NCI-H1436 (cell line): ENCODE measurements at regions not wholly inside any gene's neighbourhood (a gene's known extent, or its start where the extent isn't known, plus 50 kb on each side); places are given as distances from the start of the nearest gene placed in this dataset.

Source experiments
- DNase-seq: peaks from one replicate; lab custom pipeline; 2025; lab: John Stamatoyannopoulos, UW

DNA sequence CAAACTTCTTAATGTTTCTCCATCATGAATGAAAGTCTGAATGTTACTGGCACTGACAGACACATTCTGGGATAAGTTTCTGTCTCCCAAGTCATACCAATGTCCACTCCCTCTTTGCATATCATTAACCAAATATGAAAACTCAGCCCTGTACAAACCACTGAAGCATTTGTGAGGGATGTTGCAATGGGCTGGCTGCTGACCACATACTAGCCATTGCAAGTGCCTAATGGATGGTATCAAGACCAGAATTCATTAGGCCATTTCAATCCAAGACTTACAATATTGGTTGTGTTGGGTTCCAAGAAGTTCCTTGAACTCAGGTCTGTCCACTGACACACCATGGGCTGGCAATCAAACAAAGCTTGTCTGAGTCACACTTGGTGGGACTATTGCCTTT lies 73.8 kb downstream of the CBLN2 start:
- DNase-seq: no peak

DNA sequence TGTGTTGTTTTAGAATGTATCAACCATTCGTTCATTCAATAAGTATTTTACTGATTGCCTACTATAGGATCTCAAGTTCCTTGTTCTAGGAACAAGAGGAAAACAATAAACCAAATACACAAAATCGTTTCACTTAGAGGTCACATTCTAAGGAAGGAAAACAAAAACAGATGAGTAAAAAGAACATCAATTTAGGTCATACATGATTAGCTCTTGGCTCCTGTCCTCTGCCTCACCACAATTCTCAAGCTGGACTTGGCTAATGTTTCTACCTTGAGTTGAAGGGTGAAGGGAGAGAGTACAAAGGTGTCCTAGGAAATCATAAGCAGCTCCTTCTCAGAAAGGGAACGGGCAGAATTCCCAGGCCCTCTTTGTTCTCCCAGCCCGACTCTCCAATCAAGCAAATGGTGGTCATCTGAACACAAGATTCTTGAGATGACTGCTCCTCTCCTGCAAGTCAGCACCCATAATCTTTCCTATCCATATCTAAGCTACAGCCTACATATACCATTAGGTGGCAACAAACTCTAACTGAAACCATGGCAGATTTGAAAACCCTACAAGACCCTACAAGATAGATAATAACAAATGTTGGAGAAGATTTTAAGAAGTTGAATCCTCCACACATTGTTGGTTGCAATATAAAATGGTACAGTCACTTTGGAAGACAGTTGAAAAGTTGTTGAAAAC lies 76.0 kb downstream of the CBLN2 start:
- DNase-seq: no peak

DNA sequence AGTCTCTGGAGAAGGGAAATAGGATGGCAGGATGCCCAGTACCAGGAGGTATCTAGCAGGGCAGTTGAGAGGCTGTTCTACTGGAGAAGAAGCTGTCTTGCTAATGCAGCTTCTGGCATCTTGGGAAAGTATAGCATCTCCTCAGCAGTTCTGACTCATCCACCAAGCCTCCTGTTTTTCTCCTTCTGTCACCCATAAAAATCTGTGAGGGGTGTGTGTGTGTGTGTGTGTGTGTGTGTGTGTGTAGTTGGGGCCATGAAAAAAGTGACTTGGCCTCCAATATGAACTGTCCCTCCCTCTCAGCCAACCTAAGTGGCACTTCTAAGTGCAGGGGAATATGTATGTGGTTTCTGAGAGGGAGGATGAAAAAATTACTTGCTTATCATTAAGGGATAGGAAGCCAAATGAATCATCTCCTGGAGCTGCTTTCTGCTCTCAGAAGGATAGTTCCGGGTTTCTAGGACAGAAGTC lies 83.9 kb downstream of the CBLN2 start:
- DNase-seq: no peak

DNA sequence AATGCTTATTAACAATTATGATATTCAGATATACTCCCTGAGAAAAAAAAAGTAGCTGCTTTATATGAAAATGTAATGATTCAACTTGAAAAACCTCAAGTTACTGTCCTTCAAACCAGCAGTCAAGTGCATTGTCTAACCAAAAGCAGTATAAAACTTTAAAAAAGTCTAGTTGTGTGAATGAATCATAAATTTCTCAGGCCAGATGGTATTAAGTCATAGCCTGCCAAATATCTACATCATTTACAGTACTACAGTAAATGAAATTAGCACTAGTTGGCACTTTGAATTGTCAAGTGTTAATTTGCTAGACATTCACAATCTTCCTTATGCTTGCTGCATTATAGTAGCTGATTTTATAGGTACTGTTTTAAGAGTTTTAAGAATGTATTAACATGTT lies 85.9 kb downstream of the CBLN2 start:
- no peak for DNase-seq

DNA sequence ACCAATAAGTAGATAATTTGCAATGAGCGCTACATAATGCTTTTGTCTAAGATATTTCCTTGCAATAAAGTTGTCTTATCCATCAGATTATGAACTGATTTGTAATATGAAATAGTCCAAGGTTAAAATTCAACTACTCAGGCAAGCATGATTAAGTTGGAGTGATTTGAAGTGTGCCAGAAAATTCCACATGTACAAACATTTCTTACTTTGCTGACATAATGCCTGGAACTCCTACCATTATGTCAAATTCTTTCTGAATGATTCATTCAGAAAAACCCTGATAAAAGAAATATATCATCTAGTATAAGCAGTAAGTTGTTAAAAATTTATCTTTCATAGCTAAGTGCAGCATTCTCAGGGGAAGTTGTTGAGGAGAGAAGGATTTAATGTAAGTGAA lies 87.3 kb downstream of the CBLN2 start:
- DNase-seq: no peak

DNA sequence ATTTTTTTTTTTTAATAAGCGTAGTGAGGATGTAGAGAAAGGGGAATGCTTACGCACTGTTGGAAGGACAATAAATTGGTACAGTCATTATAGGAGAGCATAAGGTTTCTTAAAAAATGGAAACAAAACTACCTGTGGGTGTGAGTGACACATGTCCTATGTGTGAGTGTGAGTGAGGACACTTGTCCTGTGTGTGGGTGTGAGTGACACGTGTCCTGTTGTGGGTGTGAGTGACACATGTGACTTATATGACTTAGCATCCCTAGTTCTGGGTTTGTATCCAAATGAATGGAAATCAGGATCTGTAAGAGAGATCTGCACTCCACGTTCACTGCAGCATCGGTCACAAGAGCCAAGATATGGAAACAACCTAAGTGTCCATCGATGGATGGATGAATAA lies 91.8 kb downstream of the CBLN2 start:
- no peak for DNase-seq

DNA sequence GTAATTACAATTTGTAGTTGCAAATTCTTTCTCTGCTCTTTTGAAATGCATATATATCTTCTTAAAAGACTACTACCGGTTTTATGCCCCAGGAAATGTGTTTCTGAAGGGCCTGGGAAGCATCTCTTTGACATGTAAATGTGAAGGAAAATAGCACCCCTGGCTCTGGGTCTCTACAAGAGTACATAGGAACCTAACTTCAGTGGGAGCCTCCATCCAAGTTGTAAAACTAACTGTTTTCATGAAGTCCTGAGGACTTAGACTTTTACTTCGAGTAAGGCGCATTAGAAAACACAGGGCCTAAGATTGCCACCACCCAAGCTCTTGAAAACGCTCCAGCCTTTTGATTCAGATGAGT lies 99.4 kb downstream of the CBLN2 start:
- no peak for DNase-seq

DNA sequence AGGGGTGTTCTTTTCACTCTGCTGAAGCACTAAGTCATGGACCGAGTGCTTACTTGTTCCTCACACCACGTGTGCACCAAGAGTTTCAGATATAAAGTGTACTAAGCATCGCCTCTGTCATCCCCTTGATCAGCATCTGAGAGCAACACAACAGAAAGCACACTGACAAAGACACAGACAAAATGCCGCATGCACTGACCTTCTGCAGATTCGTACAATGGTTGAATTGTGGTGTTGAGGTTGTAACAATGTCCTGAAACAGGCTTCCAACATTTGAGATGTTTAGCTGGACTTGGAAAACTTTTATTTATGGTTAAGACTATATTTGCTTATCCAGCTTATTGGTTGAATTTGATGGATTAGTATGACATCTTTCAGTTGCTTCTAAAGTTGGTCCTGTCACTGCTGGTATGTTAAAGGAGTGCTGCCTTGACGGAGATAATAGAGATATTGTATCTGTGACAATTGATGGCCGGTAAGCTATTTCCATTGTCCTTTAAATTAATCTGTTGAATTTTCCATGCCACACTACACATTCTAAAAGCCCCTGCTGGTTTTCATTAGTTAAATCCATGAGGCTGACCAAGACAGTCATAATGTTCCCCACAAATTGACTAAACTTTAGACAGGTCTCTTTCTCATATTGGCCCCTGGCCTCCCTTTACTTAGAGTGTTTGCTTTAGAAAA lies 99.9 kb downstream of the CBLN2 start:
- no peak for DNase-seq

DNA sequence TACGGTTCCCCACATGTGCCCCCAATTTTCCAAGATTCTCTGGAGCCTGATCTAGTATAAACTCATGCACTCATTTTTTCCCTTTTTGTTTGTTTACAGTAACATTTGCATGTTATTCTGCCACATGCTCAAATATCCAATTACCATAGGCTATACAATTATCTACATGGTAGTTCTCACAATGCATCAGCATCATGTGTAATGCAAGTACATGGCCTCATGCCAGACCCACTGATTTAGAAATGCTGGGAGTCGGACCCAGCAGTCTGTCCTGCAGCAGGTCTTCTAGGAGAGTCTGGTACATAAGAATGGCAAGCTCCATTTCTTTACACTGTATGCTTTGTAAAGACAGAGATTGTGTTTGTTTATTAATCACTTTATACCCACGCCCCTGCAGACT lies 107.7 kb downstream of the CBLN2 start:
- DNase-seq: peak; percentile 15

DNA sequence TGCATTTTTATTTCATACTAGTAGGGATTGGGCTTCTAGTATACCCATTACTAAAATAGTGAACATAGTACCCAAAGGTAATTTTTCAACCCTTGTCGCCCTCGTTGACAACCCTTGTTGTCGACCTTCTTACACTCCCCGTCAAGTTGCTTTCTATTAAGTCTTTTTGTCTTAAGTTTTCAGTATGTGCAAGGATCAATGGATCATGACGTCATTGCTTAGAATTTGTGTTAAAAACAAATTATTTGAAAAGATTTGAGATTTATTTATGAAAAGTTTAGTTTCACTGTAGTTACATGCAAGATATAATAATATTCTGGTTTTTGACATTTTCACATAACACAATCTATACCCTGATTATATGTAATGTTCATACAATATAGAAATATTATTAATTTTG lies 110.4 kb downstream of the CBLN2 start:
- DNase-seq: no peak

DNA sequence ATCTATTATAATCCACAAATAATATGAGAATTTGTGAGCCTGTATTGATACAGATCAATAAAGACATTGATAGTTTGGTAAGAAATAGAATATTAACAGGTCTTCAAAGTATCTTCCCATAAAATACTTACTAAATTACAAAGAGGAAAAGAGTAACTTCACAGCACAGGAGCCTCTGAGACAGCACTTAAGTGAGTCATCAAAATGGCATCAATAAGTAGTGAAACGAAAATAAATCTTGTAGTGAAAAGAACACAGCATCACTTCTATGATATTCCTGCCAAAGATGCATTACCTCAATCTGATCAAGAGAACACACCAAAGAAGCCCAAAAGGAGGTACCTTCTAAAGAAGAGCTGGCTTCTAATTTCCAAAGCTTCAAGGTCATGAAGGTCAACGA lies 116.4 kb downstream of the CBLN2 start:
- no peak for DNase-seq

DNA sequence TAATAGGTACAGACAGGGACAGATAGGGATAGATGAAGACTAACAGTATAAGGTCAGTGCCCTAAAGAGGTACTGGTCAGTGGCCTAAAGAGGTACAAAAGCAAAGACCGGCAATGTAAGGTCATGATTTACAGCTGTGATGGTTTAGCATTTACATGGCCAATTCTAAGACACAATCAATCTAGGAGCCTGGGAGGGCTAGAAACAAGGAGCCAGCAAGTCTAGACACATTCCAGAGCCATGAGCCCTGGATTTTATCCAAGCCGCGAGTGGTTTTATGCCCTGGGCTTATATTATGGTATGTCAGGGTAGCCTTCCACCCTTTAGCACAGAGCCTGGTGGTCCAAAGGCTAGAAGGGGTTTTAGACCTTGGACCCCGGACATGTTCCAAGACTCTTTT lies 124.2 kb downstream of the CBLN2 start:
- no peak for DNase-seq

DNA sequence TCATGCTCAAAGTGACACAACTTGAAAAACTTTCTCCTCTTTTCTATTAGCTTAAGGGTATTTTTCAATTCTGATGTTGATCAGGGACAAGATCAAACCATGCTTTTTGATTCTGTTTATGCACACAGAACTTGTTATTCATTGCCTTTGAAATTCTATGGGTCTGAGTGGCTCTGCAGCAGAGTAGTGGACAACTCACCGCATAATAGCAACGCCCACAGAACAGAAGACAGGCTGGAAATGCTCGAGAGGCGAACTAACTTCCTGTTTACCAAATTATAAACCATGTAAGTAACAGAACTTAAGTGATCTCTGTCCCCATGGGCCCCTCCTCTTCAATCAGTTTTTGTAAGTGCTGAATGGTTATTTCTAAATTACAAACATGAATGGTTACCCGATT lies 131.2 kb downstream of the CBLN2 start:
- DNase-seq: no peak

DNA sequence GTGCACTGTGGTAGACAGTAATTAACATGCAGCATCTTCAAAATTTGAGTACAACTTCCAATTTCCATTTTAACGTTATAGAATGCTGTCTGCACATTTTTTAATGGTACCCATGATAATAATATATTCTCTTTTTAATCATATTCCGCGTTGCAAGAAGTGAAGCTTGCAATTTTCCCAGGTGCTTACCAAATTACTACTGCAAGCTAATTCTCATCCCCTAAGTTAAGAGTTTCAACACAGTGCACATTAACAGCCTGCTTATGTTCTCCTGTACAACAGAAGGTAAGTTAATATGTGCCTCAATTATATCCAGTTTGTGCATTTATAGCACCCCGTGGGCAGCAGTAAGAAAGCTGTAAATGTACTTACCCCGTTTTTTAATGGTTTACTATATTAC lies 132.9 kb downstream of the CBLN2 start:
- no peak for DNase-seq

DNA sequence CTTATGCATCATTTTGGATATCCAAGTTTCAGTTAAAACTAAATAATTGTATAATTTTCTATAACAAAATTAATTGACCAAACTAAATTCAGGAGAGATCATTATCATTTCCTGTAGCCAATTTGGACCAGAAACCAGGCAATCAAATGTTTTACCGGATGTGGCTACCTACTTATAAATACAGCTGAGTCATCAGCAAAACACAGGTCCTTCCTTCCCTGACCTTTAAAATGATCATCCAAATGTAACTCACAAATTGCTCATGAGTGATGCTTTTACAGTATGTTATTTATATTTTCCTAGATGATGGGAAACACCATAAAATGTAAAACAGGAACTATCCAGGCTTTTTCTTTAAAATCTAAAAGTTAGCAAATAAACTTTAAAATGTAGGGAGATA lies 133.7 kb downstream of the CBLN2 start:
- no peak for DNase-seq

DNA sequence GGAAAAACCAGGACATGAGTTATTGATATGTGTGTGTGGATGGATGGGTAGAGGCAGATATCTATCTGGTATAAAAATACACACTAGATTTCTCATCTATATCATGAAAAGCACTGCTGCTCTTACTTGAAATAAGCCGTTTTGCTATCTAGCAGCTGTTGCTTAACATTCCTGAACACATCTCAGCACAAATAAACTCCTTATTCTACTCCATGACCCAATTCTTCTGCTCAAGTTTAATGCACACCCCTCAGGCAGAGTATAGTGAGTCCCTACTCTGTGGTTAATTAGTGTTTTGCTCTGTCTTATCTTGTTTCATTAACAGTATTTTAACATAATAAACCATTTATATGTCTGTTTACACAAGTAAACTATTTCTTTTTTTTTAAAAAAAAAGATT lies 134.2 kb downstream of the CBLN2 start:
- no peak for DNase-seq

DNA sequence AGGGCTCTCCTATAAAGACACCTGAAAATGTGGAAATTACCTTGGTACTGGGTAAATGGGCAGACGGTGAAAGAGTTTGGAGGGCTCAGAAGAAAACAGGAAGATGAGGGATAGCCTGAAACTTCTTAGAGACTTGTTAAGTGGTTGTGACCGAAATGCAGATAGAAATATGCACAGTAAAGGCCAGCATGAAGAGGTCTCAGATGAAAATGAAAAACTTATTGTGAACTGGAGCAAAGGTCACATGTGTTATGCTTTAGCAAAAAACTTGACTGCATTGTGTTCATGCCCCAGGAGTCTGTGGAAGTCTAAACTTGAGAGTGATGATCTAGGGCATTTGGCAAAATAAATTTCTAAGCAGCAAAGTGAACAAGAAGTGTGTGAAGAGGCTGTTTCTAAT lies 137.1 kb downstream of the CBLN2 start:
- DNase-seq: no peak

DNA sequence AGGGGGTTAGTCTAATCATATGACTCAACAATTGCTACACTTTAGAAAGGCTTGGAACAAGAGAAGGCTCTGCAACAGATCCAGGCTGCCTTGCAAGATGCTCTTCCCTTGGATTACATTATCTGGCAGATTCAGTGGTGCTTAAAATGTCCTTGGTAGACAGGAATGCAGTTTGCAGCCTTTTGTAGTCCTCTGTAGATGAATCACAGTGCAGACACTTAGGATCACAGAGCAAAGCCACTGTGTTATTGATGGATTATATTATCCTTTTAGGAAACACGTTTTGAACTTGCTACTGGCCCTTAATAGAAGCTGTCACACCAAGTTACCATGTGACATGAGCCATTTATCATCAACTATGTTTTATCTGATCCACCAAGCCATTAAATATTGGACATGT lies 152.2 kb downstream of the CBLN2 start:
- no peak for DNase-seq

DNA sequence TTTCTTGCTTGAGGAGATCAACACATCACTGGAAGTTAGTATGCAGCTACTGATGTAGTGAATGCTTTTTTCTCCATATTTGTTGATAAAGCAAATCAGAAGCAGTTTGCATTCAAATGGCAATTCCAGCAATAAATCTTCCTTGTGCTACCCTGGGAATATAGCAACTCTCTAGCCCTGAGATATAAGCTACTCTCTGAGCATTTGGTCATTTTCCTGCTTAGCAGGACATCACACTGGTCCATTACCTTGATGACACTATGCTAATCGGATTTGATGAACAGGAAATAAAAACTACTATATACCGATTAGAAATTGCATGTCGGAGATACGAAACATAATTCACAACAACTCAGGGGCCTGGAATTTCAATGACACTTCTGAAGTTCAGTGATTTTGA lies 152.7 kb downstream of the CBLN2 start:
- DNase-seq: no peak

DNA sequence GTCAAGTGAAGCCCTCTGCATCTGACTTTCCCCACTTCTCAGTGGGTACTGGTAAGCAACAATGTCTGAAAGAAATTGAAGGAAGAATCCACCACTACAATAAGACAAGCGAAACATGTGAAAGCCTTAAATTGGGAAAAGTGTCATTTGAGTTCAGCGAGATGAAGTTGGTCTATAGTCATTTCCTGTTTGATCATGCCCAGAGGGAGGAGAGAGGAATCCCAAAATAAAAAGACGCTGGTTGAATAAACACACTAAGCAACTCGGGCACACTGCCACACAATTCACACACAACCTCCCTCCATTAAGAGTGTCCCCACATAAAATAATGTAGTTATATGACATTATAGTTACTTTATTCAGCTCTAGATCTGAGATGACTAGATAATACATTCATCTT lies 166.1 kb downstream of the CBLN2 start:
- no peak for DNase-seq

DNA sequence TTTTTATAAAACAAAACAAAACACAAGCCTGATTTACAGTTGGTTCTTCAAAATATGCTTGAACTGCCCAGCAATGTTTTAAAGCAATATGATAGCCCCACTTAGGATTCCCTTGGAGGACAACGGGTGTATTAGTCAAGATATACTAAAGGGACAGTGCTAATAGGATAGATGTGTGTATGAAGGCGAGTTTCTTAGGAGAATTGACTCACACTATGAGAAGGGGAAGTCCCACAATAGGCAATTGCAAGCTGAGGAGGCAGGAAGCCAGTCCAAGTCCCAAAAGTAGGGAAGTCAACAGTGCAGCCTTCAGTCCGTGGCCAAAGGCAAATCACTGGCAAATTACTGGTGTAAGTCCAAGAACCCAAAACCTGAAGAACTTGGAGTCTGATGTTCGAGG lies 167.9 kb downstream of the CBLN2 start:
- DNase-seq: no peak

DNA sequence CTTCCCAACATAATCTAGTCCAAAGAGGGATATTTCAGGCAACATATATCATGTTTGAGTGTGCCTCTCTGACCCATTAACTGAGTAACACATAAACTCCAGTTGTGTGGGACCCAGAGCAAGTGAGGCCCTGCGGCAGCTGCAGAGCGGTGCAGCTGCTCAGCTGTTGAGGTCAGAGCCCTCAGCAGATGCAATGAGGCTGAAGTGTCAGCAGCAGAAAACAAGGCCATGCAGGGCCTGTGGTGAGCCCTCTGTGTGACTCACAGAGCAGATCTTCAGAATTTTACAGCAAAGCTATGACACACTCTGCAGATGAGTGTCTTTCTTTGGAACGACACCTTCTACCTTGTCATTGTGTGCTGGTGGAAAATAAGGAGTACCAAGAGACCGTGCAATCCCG lies 168.5 kb downstream of the CBLN2 start:
- no peak for DNase-seq

DNA sequence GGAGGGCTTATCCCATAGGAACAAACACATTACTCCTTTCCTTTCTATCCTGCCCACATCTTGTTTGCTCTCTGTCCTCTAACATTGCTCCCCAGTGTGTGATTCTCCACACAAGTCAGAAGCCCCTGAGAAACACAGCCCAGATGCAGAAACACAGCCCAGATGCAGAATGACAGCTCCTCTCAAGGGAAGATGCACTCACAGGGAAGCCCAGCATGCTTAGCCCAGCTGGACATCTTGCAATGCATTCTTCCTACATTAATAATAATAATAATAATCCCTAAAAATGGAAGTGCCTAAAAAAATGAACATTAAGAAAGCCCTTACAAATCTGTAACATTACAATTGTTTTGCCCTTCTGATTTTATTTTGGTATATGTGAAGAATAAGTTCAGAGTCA lies 172.1 kb downstream of the CBLN2 start:
- DNase-seq: no peak

DNA sequence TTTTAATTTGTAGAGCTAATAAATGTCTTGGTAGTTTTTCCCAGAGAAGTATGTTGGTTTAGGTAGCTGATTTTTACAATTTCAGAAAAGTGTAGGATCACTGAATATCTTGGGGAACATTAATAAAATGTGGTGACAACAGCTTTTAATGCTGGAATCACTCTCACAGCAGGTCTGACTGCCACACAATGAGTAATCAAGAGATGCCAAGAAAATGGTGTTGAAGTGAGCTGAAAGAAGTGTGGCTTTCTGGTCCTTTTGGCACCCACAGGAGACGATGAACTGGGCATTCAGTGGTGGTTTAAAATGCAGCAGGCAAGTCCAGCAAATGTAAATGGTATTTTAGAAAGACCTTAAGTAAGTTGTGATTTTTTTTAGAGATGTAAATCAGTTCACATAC lies 175.8 kb downstream of the CBLN2 start:
- no peak for DNase-seq
